Fibroblast of skin of right quadriceps (primary cell): ENCODE measurements at regions not wholly inside any gene's neighbourhood (a gene's known extent, or its start where the extent isn't known, plus 50 kb on each side); places are given as distances from the start of the nearest gene placed in this dataset.

Experiments used
- DNase-seq: peaks from one replicate; pipeline ENCODE4 v3.0.0-alpha.2; 2013

DNA sequence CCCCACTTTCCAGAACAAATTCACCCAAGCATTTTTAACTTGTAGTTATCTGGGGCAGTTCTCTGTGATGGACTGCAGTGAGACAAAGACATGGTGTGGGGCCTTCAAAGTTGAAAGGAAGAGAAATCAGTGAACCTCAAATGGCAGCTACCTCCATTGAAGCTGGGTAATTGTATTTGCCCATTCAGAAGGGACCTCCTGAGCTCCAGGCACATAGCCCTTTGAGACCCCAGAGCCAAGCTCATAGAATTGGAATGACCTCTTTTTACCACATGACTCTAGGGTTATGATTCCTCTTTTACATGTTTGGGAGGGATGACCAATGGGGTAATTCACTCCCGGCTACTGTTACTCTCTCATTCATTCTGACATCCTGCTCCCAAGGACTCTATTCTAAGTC is 368.4 kb upstream of the ITGA1 start:
- no peak for DNase-seq

DNA sequence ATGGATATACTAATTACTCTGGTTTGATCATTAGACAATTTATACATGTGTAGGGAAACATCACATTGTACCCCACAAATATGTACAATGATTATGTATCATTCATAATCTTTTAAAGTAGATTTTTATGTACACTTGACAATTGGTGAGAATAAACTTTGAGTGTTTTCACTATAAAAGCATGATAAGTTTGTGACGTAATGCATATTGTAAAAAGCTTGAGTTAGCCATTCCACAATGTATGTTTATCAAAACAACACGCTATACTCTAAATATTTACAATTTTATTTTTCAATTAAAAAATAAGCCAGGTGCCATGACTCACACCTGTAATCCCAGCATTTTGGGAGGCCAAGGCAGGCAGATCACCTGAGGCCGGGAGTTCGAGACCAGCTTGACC is 360.1 kb upstream of the ITGA1 start:
- no peak for DNase-seq

- DNase-seq, result no peak
Observed at GRCh38 chr5:52428977-52429489, 358.7 kb upstream of the ITGA1 start.

- DNase-seq, result no peak
Observed at GRCh38 chr5:52441768-52442167, 345.9 kb upstream of the ITGA1 start.

GRCh38 chr5:52443187-52443586 is 344.5 kb upstream of the ITGA1 start:
- no peak for DNase-seq

- DNase-seq, result no peak
Observed at GRCh38 chr5:52448111-52448510, 339.6 kb upstream of the ITGA1 start.

- DNase-seq, result no peak
Observed at GRCh38 chr5:52449516-52449915, 338.2 kb upstream of the ITGA1 start.

DNA sequence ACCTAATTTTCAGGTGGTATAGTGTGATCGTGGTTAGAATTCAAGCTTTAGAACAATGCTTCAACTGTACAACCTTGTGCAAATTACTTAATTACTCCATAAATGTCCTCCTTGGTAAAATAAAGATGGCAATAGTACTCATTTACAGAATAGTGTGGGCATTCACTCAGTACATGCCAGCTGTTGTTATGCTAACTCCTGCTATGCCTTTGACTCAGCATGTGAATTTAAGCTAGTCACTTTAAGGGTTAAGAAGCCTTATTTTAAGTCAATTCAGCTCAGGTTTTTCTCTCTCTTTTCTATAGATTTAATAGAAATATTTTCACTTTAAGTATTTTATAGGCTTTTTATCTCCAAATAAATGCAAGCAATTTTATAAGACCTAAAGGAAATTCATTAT is 335.6 kb upstream of the ITGA1 start:
- no peak for DNase-seq

GRCh38 chr5:52453176-52453575 is 334.5 kb upstream of the ITGA1 start:
- no peak for DNase-seq

DNA sequence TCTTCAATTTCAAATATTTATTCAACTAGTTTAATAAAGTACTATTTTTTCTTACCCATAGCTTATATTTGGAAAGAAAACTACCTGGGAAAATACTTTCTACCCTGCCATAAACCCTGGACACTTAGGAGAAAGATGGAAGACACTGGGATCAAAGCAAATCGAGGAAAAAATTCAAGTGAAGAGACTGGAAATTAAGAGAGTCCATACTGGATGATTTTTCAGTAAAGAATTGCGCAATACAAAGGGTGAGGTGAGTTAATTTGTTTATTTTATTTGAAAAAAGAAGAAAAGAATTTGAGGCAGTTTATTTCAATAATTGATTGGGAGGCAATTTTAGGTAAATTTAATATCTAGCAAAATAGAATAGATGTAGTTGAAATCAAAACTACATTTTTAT is 331.8 kb upstream of the ITGA1 start:
- no peak for DNase-seq

DNA sequence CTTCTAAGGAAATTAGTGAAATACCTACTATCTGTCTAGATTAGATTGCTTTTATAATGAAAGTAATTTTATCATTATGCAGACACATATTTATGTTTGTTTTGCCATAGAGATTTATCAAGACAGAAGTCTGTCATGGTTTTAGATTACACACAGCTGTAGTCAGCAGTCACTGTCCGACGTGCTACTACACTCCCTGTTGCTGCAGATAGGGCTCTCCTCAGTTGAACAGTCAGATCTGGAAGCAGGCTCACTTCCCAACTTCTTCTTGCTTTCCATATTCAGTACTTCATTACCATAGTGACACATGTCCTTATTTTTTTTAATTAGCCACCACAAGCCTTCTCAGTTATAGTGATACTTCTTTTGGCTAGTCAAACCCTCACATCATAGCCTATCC is 329.9 kb upstream of the ITGA1 start:
- DNase-seq, result no peak

GRCh38 chr5:52466113-52466512 is 321.6 kb upstream of the ITGA1 start:
- no peak for DNase-seq

- DNase-seq, result no peak
Observed at GRCh38 chr5:52466749-52467520, 320.8 kb upstream of the ITGA1 start.

- no peak for DNase-seq
Observed at GRCh38 chr5:52468976-52469375, 318.7 kb upstream of the ITGA1 start.

DNA sequence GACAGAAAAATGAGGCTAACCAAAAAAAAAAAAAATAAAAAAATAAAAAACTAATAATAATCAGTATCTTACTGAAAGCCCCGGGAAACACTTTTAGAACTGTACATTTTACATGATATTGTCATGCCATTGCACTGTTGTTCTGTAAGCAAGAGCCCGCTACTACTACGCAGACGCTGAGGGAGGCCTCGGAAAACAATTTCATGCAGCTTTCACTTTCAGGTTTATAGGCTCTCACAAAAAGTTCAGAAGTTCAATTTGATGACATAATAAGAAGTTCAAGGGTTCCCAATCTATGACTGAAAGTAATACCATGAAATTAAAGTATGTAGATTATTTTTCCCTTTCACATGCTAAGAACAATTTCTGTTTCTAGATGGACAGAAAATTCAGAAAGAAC is 318.3 kb upstream of the ITGA1 start:
- no peak for DNase-seq

GRCh38 chr5:52469835-52470234 is 317.9 kb upstream of the ITGA1 start:
- DNase-seq, result no peak

DNA sequence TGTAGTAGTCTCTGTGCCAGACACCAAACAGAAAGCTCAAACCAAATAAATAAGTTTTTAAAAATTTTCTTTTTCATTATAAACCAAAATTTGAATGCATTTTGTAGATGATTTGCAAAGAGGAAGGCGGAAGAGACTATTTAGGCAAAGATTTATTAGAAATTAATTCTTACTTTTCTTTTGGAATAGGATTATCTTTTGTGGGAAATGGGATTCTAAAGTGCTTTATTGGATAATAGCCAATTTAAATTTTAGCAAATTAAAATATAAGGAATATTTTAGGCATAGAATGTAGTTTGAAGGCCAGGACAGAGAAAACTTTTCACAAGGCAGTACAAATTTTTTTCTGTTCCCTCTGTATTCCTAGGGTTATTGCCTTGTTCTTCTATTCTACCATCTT is 311.4 kb upstream of the ITGA1 start:
- no peak for DNase-seq

DNA sequence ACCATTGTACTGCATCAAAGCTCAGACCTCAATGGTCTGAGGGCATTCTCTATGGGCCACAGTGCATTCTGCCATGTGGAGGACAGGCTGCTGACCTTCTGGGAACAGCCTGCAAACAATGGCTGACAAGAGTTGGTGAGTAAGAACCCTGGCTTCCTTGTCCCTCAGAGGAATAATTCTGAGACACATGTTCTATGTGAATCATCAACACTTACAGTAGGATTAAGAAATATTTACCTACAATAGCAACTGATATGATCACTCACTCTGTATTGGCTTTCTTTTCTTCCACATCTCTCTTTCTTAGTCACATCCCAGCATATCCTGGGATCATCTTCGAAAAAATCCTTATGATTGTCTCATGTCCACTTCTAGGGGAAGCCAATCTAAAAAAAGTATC is 306.5 kb upstream of the ITGA1 start:
- DNase-seq, result no peak

GRCh38 chr5:52481851-52482250 is 305.9 kb upstream of the ITGA1 start:
- DNase-seq, result no peak

GRCh38 chr5:52491071-52491787 is 296.5 kb upstream of the ITGA1 start:
- DNase-seq, result no peak

DNA sequence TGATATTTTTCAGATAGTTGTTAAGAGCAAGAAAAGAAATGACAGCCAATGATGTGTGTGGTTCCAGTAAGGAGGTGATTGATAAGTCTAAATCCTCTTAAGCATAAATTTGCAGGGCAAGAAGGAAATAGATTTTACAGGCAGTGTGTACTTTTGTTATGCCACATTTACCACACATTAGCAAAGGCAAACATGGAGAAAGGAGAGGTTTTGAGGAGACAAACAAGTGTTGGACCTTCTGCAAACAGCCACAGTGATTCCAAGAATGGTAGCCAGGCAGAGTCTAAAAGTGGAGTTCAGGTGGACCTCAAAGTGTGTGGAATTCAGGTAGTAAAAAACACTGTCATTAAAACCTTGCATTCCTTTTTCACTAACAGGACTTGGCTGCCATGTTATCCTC is 295.9 kb upstream of the ITGA1 start:
- no peak for DNase-seq

DNA sequence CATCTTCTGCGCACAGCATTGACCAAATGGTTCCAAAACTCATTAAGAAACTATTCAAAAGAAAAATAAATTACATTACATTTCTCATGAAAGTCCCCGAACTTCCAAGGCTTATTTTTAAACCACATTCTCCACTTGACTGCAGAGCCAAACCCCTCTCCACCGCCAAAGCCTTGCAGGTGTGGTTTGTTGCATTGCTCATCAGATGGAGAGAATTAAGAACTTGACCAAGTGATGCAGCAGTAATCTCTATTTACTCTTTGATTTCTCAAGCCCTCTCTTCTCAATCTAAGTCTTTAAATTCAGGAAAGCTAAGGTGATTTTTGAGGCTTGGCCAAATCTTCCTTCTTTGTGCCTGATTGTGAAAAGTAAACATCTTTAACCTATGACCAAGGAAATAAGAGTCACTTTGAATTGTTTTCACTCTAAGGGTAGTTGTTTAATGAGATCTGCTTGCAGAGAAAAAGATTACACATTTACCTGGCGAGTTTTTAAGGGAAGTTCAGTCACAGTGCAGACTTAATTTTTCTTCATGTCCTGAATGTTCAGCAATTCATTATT is 290.5 kb upstream of the ITGA1 start:
- no peak for DNase-seq

GRCh38 chr5:52498607-52499006 is 289.1 kb upstream of the ITGA1 start:
- DNase-seq, result no peak

- no peak for DNase-seq
Observed at GRCh38 chr5:52502460-52502999, 285.2 kb upstream of the ITGA1 start.
